HG02885 (cell line): ENCODE measurements at regions not wholly inside any gene's neighbourhood (a gene's known extent, or its start where the extent isn't known, plus 50 kb on each side); places are given as distances from the start of the nearest gene placed in this dataset.

Experiments
- ATAC-seq: cut with Tn5 transposase; IDR thresholded peaks from one replicate; pipeline ENCODE4 v1.9.1; 2021; ENCODE audit warnings: mild to moderate bottlenecking; ENCODE audit not compliant: unreplicated experiment, poor library complexity

- no peak for ATAC-seq
Measured at GRCh38 chr18:77714716-77715115, 465.1 kb downstream of the GALR1 start.

- no peak for ATAC-seq
Measured at GRCh38 chr18:77716282-77716681, 466.6 kb downstream of the GALR1 start.

GRCh38 chr18:77733292-77733903 lies 483.8 kb downstream of the GALR1 start:
- no peak for ATAC-seq

GRCh38 chr18:77736842-77737241 lies 487.2 kb downstream of the GALR1 start:
- ATAC-seq, result no peak

GRCh38 chr18:77737405-77737804 lies 487.8 kb downstream of the GALR1 start:
- ATAC-seq, result no peak

- ATAC-seq, result peak; percentile 50
Measured at GRCh38 chr18:77749089-77749488, 499.4 kb downstream of the GALR1 start.

GRCh38 chr18:77750006-77750405 lies 500.4 kb downstream of the GALR1 start:
- ATAC-seq, result no peak

- no peak for ATAC-seq
Measured at GRCh38 chr18:77754475-77755044, 504.9 kb downstream of the GALR1 start.

- no peak for ATAC-seq
Measured at GRCh38 chr18:77755187-77755586, 505.5 kb downstream of the GALR1 start.

GRCh38 chr18:77761332-77761731 lies 511.7 kb downstream of the GALR1 start:
- no peak for ATAC-seq

GRCh38 chr18:77762014-77762413 lies 512.4 kb downstream of the GALR1 start:
- ATAC-seq, result no peak

- ATAC-seq, result no peak
Measured at GRCh38 chr18:77762642-77763041, 513.0 kb downstream of the GALR1 start.

GRCh38 chr18:77763530-77764145 lies 514.0 kb downstream of the GALR1 start:
- no peak for ATAC-seq

- no peak for ATAC-seq
Measured at GRCh38 chr18:77765468-77765867, 515.8 kb downstream of the GALR1 start.

- ATAC-seq, result no peak
Measured at GRCh38 chr18:77766421-77766820, 516.8 kb downstream of the GALR1 start.

- ATAC-seq, result no peak
Measured at GRCh38 chr18:77772177-77772576, 522.5 kb downstream of the GALR1 start.

- no peak for ATAC-seq
Measured at GRCh38 chr18:77776104-77776503, 526.5 kb downstream of the GALR1 start.

- no peak for ATAC-seq
Measured at GRCh38 chr18:77777163-77777562, 527.5 kb downstream of the GALR1 start.

- no peak for ATAC-seq
Measured at GRCh38 chr18:77784759-77785379, 535.2 kb downstream of the GALR1 start.

GRCh38 chr18:77785415-77785975 lies 535.8 kb downstream of the GALR1 start:
- ATAC-seq, result no peak

GRCh38 chr18:77803024-77803423 lies 553.4 kb downstream of the GALR1 start:
- ATAC-seq, result no peak
